Common myeloid progenitor, CD34-positive (primary cell): ENCODE measurements at regions not wholly inside any gene's neighbourhood (a gene's known extent, or its start where the extent isn't known, plus 50 kb on each side); places are given as distances from the start of the nearest gene placed in this dataset.

Experiments used
- CTCF ChIA-PET: fragments of 350-600 bp; sonication (Branson Sonifier 250); formaldehyde crosslinking; loops from one replicate; lab custom pipeline; 2021; ENCODE audit warnings: antibody characterized with exemption; lab: Charles Lee
- POLR2A ChIA-PET: fragments of 350-600 bp; sonication (Branson Sonifier 250); formaldehyde crosslinking; loops from one replicate; lab custom pipeline; 2021; ENCODE audit warnings: antibody characterized with exemption; lab: Charles Lee
- DNase-seq, 3 donors: peaks; one replicate each; pipeline versions ENCODE4 v3.0.0 to v3.0.0-alpha.2; 2013
- H3K27ac ChIP-seq, 2 experiments: 1 replicate in 1 of 2; 2 replicates in 1 of 2; pipeline ENCODE4 v1.7.0; 2013; ENCODE audit warnings: inconsistent platforms in 2 of 2, low read length in 2 of 2, mild to moderate bottlenecking in 2 of 2, low read depth in 1 of 2, moderate library complexity in 1 of 2; ENCODE audit not compliant: severe bottlenecking in 2 of 2, insufficient read depth in 1 of 2, poor library complexity in 1 of 2
- H3K27me3 ChIP-seq, 5 experiments: replicated peaks in 2 of 5; 1 replicate in 3 of 5; 2 replicates in 2 of 5; pipeline versions ENCODE4 v1.6.1 to v1.7.0; 2013; ENCODE audit warnings: low read length in 4 of 5, mild to moderate bottlenecking in 2 of 5, moderate library complexity in 2 of 5, inconsistent platforms in 1 of 5; ENCODE audit not compliant: insufficient read depth in 5 of 5, control insufficient read depth in 4 of 5
- H3K36me3 ChIP-seq, 4 experiments: 1 replicate in 2 of 4; 2 replicates in 2 of 4; pipeline versions ENCODE4 v1.6.1 to v1.7.0; 2013; ENCODE audit warnings: low read length in 3 of 4, control low read depth in 1 of 4, mild to moderate bottlenecking in 1 of 4; ENCODE audit not compliant: control insufficient read depth in 4 of 4, insufficient read depth in 4 of 4
- H3K4me1 ChIP-seq, 4 experiments: 1 replicate in 3 of 4; 2 replicates in 1 of 4; pipeline versions ENCODE4 v1.6.1 to v1.7.1; 2013; ENCODE audit warnings: low read length in 3 of 4, mild to moderate bottlenecking in 3 of 4, control low read depth in 1 of 4, inconsistent platforms in 1 of 4, moderate library complexity in 1 of 4; ENCODE audit not compliant: control insufficient read depth in 4 of 4, insufficient read depth in 4 of 4; ENCODE audit errors: control extremely low read depth in 1 of 4
- H3K4me3 ChIP-seq, 7 experiments: 1 replicate in 4 of 7; 2 replicates in 3 of 7; pipeline versions ENCODE4 v1.5.1 to v1.7.0; 2013; ENCODE audit warnings: mild to moderate bottlenecking in 7 of 7, low read length in 6 of 7, moderate library complexity in 6 of 7, inconsistent platforms in 2 of 7, low read depth in 2 of 7, control low read depth in 1 of 7; ENCODE audit not compliant: insufficient read depth in 4 of 7, control insufficient read depth in 1 of 7; ENCODE audit errors: extremely low read depth in 1 of 7
- H3K9me3 ChIP-seq, 5 experiments: 1 replicate in 4 of 5; 2 replicates in 1 of 5; pipeline versions ENCODE4 v1.6.1 to v1.7.1; 2013; ENCODE audit warnings: low read length in 4 of 5, mild to moderate bottlenecking in 2 of 5, inconsistent platforms in 1 of 5, low read depth in 1 of 5, moderate library complexity in 1 of 5; ENCODE audit not compliant: control insufficient read depth in 4 of 5, insufficient read depth in 2 of 5; ENCODE audit errors: control extremely low read depth in 1 of 5
- WGBS: methylation state at CpG from one replicate; pipeline ENCODE4 v1.1.5; 2013; ENCODE audit not compliant: insufficient coverage; 5-methylcytosine and 5-hydroxymethylcytosine counted together

DNA sequence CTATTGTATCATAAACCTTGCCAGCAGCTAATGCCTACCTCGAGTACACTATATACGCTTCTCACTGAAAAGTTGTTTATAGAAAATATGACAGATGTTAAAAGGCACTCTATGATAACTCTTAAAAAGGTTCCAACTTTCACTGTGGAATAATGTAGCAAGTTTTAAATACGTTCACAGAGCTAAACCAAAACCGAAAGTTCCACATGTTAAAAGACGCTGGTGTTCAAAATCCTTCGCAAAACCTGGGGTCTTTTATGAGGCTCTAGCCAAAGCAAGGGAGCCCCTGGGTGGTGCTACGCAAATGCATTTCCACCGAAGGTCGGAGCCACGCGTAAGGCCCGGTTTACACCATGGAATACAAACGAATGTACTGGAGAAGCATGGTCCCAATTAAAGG, 103.7 kb upstream of the TENM3 start:
- no peaks in the 10 kb centered on the region for H3K9me3 ChIP-seq
- H3K27me3 ChIP-seq = peaks cover 17 to 86% (median 44%) of the 10 kb centered on the region in 5 experiments
- H3K36me3 ChIP-seq = no peaks in the 10 kb centered on the region
- CTCF ChIA-PET = interaction anchor here (1.3 kb wide), 1 partner anchor 29 kb away, joined by 3 read pairs; no protein-coding TSS in a partner anchor
- peak in 2 of 3 donors; percentile 27 to 66 for DNase-seq
- POLR2A ChIA-PET = no interaction called here
- no peak overlapping the region for H3K27ac ChIP-seq
- 3% methylated on average over 11 of the region's 13 CpGs for WGBS
- H3K4me1 ChIP-seq = peaks cover 0 to 27% (median 15%) of the 10 kb centered on the region in 4 experiments
- H3K4me3 ChIP-seq = peak overlapping the region in 5 of 7 experiments; percentile 24 to 65 (median 58)

DNA sequence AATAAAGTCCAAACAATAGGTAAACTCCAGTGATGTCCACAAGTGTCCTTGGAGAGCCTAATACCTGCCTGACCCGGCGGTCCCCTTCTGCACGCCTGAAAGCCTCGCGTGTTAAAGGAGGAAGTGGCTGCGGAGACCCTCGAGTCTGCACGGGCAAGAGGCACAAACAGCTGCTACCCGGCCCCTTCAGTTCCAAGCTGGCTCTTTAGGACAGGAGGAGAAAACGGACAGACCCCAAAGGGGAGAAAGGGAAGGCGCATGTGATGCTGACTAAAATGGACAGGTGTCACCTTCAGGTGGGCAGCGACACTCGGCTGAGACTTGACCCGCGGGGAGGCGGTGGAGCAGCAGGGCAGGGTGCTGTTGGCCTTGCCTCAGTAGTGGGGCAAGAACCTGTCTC, 102.7 kb upstream of the TENM3 start:
- ChIA-PET CTCF (no interaction called here), POLR2A (no interaction called here)
- WGBS = 10% methylated on average over 13 of the region's 16 CpGs
- peak in 1 of 3 donors; percentile 11 for DNase-seq
- no peaks in the 10 kb centered on the region for H3K36me3 ChIP-seq
- H3K9me3 ChIP-seq = no peaks in the 10 kb centered on the region
- H3K4me3 ChIP-seq = no peak overlapping the region
- peaks cover 0 to 31% (median 21%) of the 10 kb centered on the region in 4 experiments for H3K4me1 ChIP-seq
- no peak overlapping the region for H3K27ac ChIP-seq
- peaks cover 17 to 95% (median 48%) of the 10 kb centered on the region in 5 experiments for H3K27me3 ChIP-seq

DNA sequence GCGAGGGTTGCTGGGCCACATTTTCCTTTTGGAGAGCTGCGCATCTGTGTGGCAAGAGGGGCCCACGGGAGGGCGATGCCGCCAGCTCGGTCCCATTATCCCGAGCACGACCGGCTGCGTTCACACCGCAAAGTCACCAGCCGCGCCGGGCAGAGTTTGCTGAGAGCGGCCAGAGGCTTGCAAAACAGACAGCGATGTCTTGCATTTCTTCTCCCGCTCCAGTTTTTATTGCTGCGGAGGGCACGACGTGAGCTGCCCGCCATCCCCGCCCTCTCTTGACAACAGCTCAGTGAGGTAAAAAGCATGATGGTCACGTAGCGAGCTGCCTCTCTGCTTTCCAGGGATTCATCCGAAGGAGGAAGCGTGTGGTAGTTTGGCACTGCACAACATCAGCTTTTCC, 102.1 kb upstream of the TENM3 start:
- peaks cover 0 to 31% (median 21%) of the 10 kb centered on the region in 4 experiments for H3K4me1 ChIP-seq
- WGBS = 2% methylated on average over 26 of the region's 26 CpGs

DNA sequence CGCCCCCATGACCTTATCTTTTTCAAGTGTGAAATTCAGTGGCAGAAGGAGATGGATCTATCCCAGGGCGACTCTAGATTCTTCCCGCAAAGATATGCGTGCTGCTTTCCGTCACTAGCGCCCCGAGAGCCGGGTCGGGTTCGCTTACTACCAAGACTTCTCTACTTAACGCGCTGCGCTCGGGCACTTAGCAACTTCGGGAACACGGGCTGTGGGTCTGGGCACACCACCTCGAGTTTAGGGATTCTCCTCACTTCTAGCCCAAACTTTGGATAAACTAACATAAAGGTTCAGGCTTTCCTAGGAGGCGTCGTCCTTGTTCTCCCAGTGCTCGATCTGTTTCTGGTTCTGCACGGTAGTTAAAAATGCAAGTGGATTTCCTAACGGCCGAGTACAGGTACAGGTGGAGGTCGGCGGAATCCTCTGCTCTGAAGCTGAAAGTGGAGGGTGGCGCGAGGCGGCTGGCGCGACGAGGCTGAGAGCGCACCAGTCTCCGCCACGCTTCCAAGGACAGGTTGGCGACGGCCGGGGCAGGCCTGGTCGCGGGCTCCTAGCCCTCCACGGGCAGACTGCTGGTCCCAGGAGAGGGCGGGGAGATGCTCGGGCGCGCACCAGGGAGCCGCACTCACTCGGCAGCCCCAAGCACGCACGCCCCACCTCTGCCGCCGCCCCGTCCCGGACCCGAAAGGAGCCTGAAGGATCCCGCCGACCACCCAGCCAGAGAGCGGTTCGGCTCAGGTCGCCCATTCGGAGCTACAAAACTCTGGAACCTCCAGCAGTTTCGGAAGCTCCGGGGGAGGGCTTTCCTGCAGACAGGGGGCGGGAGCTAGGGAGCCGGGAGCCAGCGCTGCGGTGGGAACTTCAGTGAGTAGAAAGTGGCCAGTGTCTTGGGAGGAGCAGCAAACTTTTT, 100.8 kb upstream of the TENM3 start:
- POLR2A ChIA-PET = no interaction called here
- Histone ChIP-seq H3K4me1 (peaks cover 0 to 31% (median 21%) of the 10 kb centered on the region in 4 experiments), H3K36me3 (no peaks in the 10 kb centered on the region), H3K9me3 (no peaks in the 10 kb centered on the region), H3K4me3 (peak overlapping the region in 3 of 7 experiments; percentile 50 to 72 (median 67)), H3K27me3 (peaks cover 19 to 93% (median 60%) of the 10 kb centered on the region in 5 experiments), H3K27ac (no peak overlapping the region)
- 1% methylated on average over 58 of the region's 65 CpGs for WGBS
- peak in 2 of 3 donors; percentile 23 to 33 for DNase-seq
- CTCF ChIA-PET = no interaction called here

More for the DNA sequence above, 102.1 kb upstream of the TENM3 start:
- peaks cover 14 to 95% (median 49%) of the 10 kb centered on the region in 5 experiments for H3K27me3 ChIP-seq
- H3K4me3 ChIP-seq = peak overlapping the region in 1 of 7 experiments; percentile 30
- ChIA-PET CTCF (no interaction called here), POLR2A (no interaction called here)
- DNase-seq = peak in 2 of 3 donors; percentile 9 to 29
- H3K9me3 ChIP-seq = no peaks in the 10 kb centered on the region
- H3K27ac ChIP-seq = no peak overlapping the region
- no peaks in the 10 kb centered on the region for H3K36me3 ChIP-seq

DNA sequence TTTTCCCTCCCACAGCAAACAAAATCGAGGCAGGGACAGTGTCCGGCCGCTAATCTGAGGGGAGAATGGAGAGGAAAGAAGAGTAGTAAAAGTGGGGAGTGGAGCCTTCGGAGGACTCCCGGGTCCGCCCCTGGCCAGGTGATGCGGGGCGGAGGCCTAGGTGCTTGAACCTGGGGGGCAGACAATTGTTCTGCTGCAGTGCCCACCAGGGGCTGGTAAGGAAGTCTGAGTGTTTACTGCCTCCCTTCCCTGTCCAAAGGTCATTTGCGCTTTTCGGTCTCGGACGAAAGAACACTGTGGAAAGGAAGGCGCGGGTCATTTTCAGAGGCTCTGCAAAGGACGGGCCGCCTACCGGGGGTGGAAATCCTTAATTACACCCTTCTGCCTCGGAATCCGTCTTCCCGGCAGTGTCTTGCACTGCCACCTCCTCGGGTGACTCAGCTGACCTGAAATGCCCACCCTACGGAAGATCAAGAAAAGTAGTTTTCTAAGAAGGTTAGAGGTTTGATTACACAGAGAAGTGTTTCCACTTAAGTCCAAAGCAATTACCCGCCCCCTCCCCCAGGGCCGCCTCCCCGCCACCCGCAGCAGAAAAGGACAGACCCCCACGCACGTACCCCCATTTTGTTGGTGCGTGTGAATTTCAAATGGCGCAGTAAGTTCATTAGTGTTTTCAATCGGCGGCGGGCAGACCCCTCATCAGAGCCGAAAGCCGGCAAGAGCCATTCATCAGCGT, 99.9 kb upstream of the TENM3 start:
- no peak overlapping the region for H3K27ac ChIP-seq
- no peaks in the 10 kb centered on the region for H3K36me3 ChIP-seq
- H3K27me3 ChIP-seq = peaks cover 23 to 92% (median 62%) of the 10 kb centered on the region in 5 experiments
- peaks cover 0 to 31% (median 21%) of the 10 kb centered on the region in 4 experiments for H3K4me1 ChIP-seq
- no peaks in the 10 kb centered on the region for H3K9me3 ChIP-seq
- POLR2A ChIA-PET = no interaction called here
- DNase-seq = peak in 2 of 3 donors; percentile 27 to 43
- 2% methylated on average over 21 of the region's 36 CpGs for WGBS
- H3K4me3 ChIP-seq = peak overlapping the region in 5 of 7 experiments; percentile 46 to 72 (median 62)
- CTCF ChIA-PET = no interaction called here

DNA sequence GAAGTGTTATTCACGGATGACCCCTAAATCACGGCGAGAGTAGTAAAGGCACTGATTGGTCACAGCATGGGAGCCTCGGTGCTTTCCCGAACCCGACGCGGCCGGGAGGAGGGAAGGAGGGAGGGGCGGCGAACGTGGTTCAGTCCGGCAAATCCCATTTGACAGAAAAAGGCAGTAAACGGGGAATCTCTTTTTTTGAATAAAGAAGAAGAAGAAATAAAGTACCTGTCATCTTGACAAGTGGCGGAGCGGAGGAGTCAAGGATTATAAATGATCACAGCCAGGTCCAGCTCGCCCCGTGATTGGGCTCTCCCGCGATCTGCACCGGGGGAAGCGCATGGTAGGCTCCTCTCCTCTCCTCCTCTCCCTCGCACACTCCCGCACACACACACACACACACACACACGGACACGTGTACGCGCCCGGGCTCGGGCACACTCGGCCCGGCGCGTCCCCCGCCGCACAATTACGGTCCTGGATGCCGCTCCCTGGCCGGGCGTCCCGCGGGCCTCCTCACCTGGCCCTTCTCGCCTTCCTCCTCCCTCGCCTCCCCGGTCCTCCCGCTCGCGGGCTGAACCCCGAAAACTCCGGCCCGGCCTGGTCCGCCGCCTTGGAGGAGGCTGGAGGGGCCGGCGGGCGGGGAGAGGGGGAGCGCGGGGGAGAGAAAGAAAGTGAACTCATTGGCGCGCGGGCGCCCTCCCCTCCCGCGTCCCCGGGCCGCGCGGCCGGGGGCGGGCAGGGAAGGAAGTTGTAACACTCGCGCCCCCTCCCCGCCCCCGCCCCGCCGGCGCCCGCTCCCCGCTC, 99.2 kb upstream of the TENM3 start:
- DNase-seq = peak in 2 of 3 donors; percentile 46 to 60
- WGBS = under 1% methylated on average over 33 of the region's 79 CpGs
- CTCF ChIA-PET = no interaction called here
- Histone ChIP-seq H3K27ac (no peak overlapping the region), H3K27me3 (peaks cover 20 to 94% (median 61%) of the 10 kb centered on the region in 5 experiments), H3K4me1 (peaks cover 0 to 31% (median 21%) of the 10 kb centered on the region in 4 experiments), H3K4me3 (peak overlapping the region; percentile 4 to 72 (median 54)), H3K9me3 (no peaks in the 10 kb centered on the region), H3K36me3 (no peaks in the 10 kb centered on the region)
- POLR2A ChIA-PET = no interaction called here
